ENCODE measurements at regions not wholly inside any gene's neighbourhood (a gene's known extent, or its start where the extent isn't known, plus 50 kb on each side); places are given as distances from the start of the nearest gene placed in this dataset.

DNA sequence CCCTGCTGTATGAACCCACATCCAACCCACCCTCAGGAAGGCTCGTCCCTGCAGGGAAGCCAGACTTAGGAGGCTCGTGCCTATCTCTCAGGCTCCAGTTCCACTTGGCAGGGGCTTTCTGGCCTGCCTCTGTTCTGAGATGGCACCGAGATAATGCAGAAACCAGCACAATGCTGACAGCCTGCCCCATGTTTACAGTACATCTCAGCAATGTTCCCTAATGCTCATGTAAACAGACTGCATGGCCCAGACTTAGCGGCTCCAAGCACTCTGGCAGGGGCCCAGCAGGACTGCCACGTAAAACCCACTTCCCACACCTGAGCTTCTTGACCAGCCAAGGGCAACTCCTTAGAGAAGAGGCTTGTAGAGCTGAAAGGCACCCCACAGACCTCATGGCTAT lies 499.5 kb upstream of the BRINP1 start:
- H3K36me3 ChIP-seq: no peaks in the 10 kb centered on the region
- no peak overlapping the region for H3K9ac ChIP-seq (ENCODE audit: low read depth in 2 of 2, low read length in 2 of 2)
- H3K9me3 ChIP-seq: no peaks in the 10 kb centered on the region
- no peak overlapping the region for H3K4me3 ChIP-seq
- H3K4me1 ChIP-seq: no peaks in the 10 kb centered on the region
- TF ChIP-seq, protein P1, sequence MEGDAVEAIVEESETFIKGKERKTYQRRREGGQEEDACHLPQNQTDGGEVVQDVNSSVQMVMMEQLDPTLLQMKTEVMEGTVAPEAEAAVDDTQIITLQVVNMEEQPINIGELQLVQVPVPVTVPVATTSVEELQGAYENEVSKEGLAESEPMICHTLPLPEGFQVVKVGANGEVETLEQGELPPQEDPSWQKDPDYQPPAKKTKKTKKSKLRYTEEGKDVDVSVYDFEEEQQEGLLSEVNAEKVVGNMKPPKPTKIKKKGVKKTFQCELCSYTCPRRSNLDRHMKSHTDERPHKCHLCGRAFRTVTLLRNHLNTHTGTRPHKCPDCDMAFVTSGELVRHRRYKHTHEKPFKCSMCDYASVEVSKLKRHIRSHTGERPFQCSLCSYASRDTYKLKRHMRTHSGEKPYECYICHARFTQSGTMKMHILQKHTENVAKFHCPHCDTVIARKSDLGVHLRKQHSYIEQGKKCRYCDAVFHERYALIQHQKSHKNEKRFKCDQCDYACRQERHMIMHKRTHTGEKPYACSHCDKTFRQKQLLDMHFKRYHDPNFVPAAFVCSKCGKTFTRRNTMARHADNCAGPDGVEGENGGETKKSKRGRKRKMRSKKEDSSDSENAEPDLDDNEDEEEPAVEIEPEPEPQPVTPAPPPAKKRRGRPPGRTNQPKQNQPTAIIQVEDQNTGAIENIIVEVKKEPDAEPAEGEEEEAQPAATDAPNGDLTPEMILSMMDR (IDR thresholded peaks at IDR 0.05): no peak
- DNase-seq: no peak
- no peak overlapping the region for H3K27ac ChIP-seq
- intact Hi-C loops (cut with DNase I): no loop called here
- H3K27me3 ChIP-seq: no peaks in the 10 kb centered on the region

DNA sequence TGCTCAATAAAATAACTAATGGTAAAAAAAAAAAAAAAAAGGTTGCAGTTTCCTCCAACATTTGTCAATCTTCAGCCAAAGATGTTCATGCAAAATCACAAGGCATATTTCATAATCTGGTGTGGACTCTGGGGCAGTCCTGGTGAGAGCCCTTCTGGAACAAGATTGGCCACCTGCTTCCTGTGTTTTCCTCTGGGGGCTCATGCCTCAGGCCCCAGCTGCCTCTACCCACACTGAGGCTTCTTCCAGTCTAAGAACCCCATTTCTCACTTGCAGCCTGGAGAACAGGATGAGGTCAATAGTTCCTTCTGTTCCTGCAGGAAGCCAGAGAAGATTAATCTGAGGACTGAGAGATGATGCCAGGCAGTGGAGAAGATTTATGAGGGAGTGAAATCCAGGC lies 492.6 kb upstream of the BRINP1 start:
- TF ChIP-seq, protein P1 (IDR thresholded peaks at IDR 0.05): no peak
- intact Hi-C loops (cut with DNase I): no loop called here
- no peak overlapping the region for H3K9ac ChIP-seq (ENCODE audit: low read depth in 2 of 2, low read length in 2 of 2)
- H3K36me3 ChIP-seq: no peaks in the 10 kb centered on the region
- no peak for DNase-seq
- no peaks in the 10 kb centered on the region for H3K27me3 ChIP-seq
- H3K4me3 ChIP-seq: no peak overlapping the region
- H3K4me1 ChIP-seq: no peaks in the 10 kb centered on the region
- no peak overlapping the region for H3K27ac ChIP-seq
- H3K9me3 ChIP-seq: no peaks in the 10 kb centered on the region

DNA sequence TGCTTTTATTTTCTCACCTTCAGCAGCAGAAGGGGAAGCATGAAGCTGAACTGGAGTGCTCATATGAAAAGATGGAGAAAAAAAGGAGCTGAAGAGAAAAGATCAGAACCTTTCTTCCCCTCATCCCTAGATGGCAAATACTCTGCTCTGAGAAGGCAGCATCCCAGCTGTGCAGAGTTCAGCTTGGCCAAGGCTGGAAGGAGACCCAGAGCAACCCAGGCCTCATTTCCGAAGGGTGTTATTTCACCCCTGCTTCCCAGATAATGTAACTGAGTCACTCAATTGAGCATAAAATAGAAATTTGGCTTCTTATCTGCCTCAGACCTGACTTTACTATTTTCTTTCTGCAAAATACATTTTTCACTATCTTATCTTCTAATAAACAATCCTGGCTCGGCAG lies 489.9 kb upstream of the BRINP1 start:
- no peak for DNase-seq
- Histone ChIP-seq H3K9me3 (no peaks in the 10 kb centered on the region), H3K27ac (no peak overlapping the region), H3K4me1 (no peaks in the 10 kb centered on the region), H3K36me3 (no peaks in the 10 kb centered on the region), H3K4me3 (no peak overlapping the region), H3K27me3 (no peaks in the 10 kb centered on the region), H3K9ac (ENCODE audit: low read depth in 2 of 2, low read length in 2 of 2) (no peak overlapping the region)
- intact Hi-C loops (cut with DNase I): no loop called here
- TF ChIP-seq, protein P1 (IDR thresholded peaks at IDR 0.05): no peak

DNA sequence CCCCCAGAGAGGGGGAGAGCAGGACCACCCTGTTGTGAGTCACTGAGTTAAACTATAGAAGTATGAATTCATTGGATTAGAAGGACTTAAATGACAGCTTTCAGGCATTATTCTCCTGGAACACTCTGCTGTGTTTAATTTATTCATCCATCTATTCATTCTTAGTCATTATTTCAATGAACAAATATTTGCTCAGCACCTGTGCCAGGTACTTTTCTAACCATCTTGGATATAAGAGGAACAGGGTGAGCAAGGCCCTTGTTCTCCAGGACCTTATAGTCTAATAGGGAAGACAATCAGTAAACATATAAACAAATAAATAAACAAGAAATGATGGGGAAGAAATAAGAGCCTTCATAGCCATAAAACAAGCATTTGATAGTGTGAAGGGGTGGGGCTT lies 483.9 kb upstream of the BRINP1 start:
- intact Hi-C loops (cut with DNase I): no loop called here
- H3K27ac ChIP-seq: no peak overlapping the region
- TF ChIP-seq, protein P1 (IDR thresholded peaks at IDR 0.05): no peak
- H3K4me1 ChIP-seq: no peaks in the 10 kb centered on the region
- H3K9ac ChIP-seq (ENCODE audit: low read depth in 2 of 2, low read length in 2 of 2): no peak overlapping the region
- DNase-seq: no peak
- H3K27me3 ChIP-seq: no peaks in the 10 kb centered on the region
- H3K36me3 ChIP-seq: no peaks in the 10 kb centered on the region
- H3K9me3 ChIP-seq: no peaks in the 10 kb centered on the region
- no peak overlapping the region for H3K4me3 ChIP-seq

DNA sequence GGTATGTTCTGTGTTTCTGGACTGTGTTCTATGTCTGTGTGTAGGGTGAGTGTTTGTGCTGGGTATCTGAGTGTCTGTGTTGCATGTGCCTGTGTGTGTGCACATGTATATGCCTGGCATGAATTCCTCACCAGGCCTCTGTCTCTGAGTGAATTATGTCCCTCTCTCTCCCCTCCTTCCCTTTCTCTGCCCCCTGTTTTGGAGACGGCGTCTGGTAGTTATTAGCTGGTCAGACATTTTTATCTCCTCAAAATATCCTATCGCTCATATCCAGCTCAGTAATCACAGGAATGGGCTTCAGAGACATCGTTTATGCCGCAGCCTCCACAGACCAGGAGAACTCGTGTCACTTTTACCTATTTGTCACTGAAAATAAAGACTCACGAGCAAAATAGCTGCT lies 483.2 kb upstream of the BRINP1 start:
- DNase-seq: no peak
- intact Hi-C loops (cut with DNase I): no loop called here
- TF ChIP-seq, protein P1 (IDR thresholded peaks at IDR 0.05): no peak

DNA sequence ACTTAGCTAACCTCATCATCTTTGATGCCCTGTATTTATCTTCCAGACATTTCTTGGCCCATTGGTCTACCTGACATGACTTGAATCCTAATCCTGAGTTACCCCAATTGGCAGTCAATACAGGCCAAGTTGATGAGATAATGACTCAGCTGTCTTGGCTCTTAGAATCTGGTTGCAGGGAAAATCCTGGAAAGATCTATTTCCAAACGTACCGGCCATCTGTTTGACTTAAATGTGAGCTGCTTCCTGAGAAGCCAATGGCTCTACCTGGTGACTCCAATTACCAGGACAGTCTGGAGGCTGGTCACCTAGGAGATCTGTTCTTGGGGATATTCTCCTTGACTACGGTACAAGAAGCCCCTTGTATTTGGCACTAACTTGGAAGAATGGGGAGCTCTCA lies 475.2 kb upstream of the BRINP1 start:
- Histone ChIP-seq H3K4me3 (no peak overlapping the region), H3K36me3 (no peaks in the 10 kb centered on the region), H3K27ac (no peak overlapping the region), H3K9ac (ENCODE audit: low read depth in 2 of 2, low read length in 2 of 2) (no peak overlapping the region), H3K4me1 (no peaks in the 10 kb centered on the region), H3K27me3 (no peaks in the 10 kb centered on the region), H3K9me3 (no peaks in the 10 kb centered on the region)
- DNase-seq: no peak
- intact Hi-C loops (cut with DNase I): no loop called here
- TF ChIP-seq, protein P1 (IDR thresholded peaks at IDR 0.05): no peak

More for the DNA sequence above, 483.2 kb upstream of the BRINP1 start:
- Histone ChIP-seq H3K9ac (ENCODE audit: low read depth in 2 of 2, low read length in 2 of 2) (no peak overlapping the region), H3K4me1 (no peaks in the 10 kb centered on the region), H3K27ac (no peak overlapping the region), H3K36me3 (no peaks in the 10 kb centered on the region), H3K9me3 (no peaks in the 10 kb centered on the region), H3K27me3 (no peaks in the 10 kb centered on the region), H3K4me3 (no peak overlapping the region)
